GM18870 (cell line): ENCODE measurements at regions not wholly inside any gene's neighbourhood (a gene's known extent, or its start where the extent isn't known, plus 50 kb on each side); places are given as distances from the start of the nearest gene placed in this dataset.
A peak's percentile ranks its signal among the peaks of the same experiment; 100 is the strongest.
"Not testable (repeated sequence)": the region's sequence is repeated elsewhere in the genome, so short reads cannot be mapped to it uniquely, and the experiment has no call there.

ENCODE experiments used
- ATAC-seq: cut with Tn5 transposase; IDR thresholded peaks from one replicate; pipeline ENCODE4 v1.9.1; 2021; ENCODE audit warnings: moderate library complexity; ENCODE audit not compliant: unreplicated experiment

DNA sequence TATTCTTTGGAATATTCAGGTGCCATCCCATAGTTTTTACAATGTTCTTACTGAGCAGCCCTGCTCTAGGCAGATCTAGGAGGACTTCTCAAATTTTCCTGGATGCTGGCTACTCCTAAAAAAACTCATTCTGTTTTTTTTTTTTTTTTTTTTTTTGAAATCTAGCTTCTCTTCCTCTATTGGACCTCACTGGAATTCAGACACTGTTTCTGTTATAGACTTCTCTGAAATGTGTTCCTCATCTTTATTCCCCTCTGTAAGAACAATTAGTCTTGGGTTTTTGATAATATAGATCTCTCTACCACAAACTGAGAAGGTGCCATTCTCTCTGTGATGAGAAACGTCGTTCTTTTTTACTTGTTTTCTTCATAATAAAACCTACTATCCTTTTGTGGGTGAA is 115.3 kb upstream of the CCND2 start:
- ATAC-seq = no peak

- ATAC-seq = no peak
Observed at GRCh38 chr12:4157122-4157521, 116.4 kb upstream of the CCND2 start.

DNA sequence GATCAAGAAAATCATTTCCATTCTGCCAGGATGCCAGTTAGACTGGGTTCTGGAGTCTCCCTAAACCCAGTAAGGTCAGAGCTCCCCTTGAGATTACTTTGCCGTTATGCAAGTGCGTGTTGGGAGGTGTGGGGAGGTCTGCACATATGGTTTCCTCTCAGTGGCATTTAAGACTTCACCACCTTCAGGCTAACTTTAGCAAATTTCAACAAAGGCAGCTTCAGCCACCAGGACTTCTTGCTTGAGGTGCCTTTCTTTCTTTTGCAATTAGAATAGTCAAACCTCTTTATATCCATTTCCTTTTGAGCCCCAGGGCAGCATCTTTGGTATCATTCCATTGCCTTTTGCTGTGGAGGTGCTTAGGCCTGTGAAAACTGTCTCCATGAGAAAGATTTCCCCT is 117.2 kb upstream of the CCND2 start:
- ATAC-seq = no peak

DNA sequence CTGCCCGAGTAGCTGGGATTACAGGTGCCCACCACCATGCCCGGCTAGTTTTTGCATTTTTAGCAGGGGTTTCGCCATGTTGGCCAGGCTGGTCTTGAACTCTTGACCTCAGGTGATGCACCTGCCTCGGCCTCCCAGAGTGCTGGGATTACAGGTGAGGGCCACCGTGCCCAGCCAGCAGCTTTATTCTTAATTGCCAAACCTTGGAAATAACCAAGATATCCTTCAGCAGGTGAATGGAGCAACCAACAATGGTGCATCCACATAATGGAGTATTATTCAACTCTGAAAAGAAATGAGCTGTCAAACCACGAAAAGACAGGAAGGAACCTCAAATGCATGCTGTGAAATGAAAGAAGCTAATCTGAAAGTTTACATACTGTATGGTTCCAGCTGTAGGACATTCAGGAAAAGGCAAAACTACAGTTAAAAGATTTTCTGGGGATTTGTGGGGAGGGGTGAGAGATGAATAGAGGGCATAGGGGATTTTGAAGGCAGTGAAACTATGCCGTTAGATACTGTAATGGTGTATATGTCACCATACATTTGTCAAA is 118.8 kb upstream of the CCND2 start:
- ATAC-seq = no peak

DNA sequence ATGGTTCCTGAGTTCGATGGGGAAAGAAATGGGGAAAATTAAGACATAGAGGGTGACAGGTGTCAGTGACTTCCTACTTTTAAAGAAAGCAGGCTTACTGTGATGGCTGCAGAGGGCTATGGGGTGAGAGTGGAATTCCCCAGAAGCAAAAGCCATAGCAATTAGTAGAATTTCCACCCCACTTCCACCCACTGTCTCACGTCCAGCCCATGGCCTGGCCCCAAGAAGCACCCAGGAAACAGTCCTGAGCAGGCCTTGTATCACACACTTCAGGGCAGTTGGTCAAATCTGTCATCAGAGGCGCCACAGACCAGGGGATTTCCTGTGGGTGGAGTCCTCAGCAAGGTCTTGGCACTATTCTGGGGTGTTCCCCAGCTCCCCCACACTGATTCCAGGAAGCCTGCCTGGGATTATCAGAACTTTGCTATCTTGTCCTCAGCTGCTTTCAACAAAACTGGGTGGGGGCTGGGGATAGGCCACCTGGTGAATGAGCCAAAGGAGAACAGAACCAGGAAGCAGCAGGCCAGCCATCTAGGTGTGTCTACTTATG is 120.1 kb upstream of the CCND2 start:
- ATAC-seq = peak; percentile 78

- no peak for ATAC-seq
Observed at GRCh38 chr12:4152145-4152795, 121.3 kb upstream of the CCND2 start.

DNA sequence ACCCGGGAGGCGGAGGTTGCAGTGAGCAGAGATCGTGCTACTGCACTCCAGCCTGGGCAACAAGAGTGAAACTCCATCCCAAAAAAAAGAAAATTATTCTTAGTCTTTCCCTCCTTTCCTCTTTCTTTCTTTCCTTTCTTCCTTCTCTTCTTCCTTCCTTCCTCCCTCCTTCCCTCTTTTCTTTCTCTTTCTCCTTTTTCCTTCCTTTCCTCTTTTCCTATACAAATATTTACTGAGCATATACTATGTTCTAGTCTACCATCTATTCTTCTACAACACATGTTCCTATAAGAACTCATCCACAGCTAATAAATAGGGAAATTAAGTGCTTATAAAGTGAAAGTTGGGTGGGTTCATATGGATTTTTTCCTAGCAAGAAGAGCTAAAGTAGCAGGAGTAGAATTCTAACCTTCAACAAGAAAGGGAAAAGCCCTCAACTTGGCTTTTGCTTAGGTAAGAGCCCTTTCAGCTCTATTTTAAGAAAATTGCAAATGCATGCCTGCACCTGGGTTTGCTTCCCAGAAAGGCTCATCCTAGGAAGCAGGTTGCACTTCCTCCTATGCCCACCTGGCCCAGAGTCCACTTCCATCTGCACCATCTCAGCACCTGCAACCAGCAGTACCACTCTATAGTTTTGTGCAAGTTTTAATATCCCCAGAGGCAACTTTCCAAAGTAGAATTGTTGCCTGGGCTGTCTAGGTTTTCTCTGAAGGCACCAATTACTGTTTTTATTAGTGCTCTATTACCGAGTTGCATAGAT is 122.0 kb upstream of the CCND2 start:
- no peak for ATAC-seq

- ATAC-seq = not testable (repeated sequence)
Observed at GRCh38 chr12:4150355-4150754, 123.2 kb upstream of the CCND2 start.

DNA sequence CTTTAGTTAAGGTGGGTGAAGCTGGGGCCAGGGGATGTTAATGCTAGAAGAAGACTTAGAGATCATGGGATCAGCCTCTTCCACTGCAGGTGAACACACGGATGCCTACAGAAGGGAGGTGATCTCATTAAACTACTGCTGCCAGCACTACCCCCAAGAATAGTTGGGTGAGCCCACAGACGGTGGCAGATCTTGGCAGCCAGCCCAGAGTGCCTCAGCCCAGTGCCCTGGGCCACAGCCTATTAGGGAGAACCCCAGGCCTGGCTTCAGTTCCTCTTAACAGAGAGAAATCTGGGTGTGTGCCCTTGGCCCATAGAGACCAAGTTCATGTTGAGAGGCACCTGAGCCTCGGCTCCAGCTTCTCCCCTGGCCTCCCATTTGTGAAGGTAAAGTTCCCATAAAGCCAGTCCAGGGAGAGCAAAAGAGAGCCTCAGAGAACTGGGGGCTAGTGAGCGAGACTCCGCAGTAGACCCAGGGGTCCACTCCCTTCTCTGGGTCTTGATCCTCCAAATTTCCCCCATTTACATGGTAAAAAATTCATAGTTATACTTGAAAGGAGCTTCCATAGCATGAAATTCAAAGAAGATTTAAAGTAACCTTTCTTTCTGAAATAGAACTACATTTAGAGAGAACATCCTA is 125.0 kb upstream of the CCND2 start:
- ATAC-seq = peak; percentile 43

DNA sequence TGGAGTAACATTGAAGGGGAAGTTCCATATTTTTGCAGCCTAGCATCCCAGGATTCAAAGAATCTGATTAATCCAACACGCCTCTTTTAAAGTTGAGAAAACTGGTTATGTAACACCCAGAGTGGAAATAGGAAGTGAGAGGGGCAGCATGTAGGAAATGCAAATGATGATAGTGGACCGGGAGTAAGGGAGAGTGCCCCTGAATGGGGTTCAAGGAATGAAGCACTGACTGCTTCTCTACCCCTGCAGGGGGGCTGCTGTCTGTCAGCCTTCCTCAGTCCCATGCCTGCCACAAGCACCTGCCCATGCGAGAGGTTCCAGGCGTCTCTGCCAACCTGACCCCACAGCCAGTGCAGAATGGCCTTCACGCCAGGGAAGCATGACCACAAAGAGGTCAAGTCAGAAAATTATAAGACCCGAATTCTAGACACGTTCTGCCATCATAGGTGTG is 126.5 kb upstream of the CCND2 start:
- ATAC-seq = no peak

DNA sequence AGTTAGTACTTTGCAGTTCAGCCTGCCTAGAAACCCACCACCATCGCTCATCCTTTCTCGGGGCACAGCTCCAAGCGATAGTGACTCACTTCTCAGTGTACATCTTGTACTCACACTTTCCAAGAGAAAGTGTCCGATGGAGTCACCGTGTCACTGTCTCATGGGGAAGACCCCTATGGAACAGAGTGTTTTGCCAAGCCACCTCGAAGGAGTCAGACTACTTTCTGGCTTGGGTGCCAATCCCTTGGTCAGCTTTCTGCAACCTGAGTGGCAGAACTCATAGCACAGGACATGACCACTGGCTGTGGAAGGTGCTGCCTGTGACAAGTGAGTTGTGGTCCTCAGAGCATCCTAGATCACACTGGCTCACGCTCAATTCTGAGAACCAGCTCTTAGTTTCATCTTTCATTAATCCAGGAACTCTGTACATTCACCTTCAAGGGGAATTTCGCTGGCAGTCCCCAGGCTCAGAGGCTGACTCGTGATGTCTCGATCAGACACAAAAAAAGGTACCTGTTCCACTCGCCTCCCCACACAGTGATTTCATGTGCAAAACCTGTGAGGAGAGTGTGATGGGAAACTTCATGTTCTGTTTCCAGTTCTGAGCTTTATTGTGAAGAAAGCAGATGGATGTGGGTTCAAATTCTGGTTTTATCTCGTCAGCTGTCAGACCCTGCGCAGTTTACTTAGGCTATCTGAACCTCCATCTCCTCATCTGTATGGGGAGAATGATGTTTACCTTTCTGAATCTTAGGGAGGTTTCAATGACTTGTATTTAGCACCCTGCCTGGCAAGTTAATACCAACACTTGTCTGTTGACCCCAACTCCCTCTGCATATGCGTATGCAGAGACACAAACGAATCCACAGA is 127.3 kb upstream of the CCND2 start:
- no peak for ATAC-seq

DNA sequence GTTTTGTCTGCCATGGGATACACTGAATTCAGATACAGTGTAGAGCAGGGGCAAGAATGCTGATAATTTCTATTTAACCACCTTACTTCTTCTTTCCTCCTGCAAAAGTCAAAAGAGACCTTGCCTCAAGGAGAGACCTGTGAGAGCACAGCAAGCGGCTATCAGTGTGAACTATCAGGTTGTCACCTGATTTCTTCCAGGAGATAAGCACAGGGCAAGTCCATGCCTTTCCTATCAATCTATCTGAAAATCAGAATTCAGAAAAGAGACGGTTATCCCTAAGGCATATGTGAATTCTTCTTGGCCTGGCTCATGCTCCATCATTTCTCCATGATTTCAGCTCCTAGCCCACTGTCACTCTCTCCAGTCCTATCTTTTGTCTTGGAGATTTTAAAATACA is 128.9 kb upstream of the CCND2 start:
- no peak for ATAC-seq

DNA sequence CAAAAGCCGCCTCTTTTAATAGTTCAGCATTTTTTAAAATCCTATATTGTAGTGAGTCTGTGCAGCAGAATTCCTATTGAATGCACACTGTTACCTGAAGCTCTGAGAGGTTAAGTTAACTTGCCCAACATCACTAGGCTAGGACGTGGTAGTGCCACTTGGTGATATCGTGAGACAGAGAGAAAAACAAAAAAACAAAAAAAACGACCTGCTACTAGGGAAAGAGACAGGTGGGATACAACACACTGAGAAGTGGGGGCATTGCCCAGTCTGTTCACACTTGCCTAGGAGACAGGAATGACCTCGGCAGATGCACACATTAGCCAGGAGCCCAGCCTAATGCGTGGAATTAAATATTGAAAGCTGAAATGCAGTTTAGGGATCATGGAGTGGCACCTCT is 129.7 kb upstream of the CCND2 start:
- ATAC-seq = no peak

GRCh38 chr12:4141348-4142270 is 132.0 kb upstream of the CCND2 start:
- ATAC-seq = no peak

GRCh38 chr12:4140581-4141301 is 132.8 kb upstream of the CCND2 start:
- no peak for ATAC-seq

DNA sequence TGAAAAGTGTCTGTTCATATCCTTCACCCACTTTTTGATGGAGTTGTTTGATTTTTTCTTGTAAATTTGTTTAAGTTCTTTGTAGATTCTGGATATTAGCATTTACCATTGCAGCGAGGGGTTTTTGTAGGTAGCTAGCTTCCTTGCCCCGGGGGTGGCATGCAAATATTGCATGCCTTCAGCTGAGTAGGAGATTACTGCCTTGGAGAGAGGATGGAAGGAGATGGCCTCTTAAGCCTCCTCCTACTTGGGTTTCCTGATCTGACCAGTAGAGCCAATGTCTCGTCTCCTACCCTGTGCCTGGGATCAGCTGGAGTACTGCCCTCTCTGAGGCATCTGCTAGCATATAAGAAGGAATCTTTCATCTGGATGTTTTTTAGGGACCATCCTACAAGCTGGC is 134.4 kb upstream of the CCND2 start:
- no peak for ATAC-seq

GRCh38 chr12:4138532-4138931 is 135.0 kb upstream of the CCND2 start:
- ATAC-seq = not testable (repeated sequence)

DNA sequence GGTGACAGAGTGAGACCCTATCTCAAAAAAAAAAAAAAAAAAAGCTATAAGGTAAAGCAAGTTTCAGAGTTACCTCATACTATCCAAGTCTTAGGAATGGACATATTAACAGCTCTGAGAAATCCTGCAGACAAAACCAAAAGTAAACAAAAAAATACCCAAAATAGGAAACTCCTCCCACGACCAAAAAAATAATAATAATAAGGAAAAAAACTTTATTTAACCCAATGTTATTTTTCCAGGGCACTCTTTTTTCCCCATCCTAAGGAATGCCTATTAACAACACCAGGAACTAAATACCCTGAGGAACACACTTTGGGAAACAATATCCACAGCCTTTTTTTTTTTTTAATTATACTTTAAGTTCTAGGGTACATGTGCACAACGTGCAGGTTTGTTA is 135.5 kb upstream of the CCND2 start:
- ATAC-seq = no peak

DNA sequence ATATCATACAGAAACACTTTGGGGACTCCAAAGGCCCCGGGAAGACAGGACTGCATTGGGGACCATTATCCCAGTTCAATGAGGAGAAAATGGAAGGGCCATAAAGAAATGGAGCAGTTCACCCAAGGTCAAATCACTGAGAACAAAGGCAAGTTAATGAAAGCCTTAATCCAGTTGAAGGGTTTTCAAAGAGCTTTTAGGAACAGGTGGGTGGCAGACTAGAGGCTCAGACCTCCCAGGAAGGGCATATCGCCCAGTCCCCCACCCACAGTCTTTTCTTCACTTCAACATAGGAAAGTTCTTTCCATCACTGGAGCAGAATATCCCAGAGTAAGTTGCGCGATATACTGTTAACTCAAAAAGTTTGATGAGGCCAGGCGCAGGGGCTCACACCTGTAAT is 136.1 kb upstream of the CCND2 start:
- ATAC-seq = no peak
